WTC11 (cell line): ENCODE measurements at regions not wholly inside any gene's neighbourhood (a gene's known extent, or its start where the extent isn't known, plus 50 kb on each side); places are given as distances from the start of the nearest gene placed in this dataset.

Experiments used
- ATF3 ChIP-seq: sonication (generic); formaldehyde crosslinking; conservative IDR thresholded peaks from 2 replicates; pipeline ENCODE4 v1.8.1; 2022; ENCODE audit warnings: mild to moderate bottlenecking, missing genetic modification reagents
- CDX4 ChIP-seq: fragments of 250-450 bp; sonication (Bioruptor Pico); IDR thresholded peaks from 2 replicates; pipeline ENCODE4 v1.9.0; 2021; ENCODE audit warnings: moderate library complexity, mild to moderate bottlenecking, inconsistent platforms, borderline replicate concordance
- CTCF ChIP-seq: fragments of 200-600 bp; IDR thresholded peaks from 2 replicates; pipeline ENCODE4 v1.8.0; 2022; ENCODE audit warnings: antibody characterized with exemption
- JUN ChIP-seq: sonication (generic); formaldehyde crosslinking; IDR thresholded peaks from 2 replicates; pipeline ENCODE4 v1.8.0; 2023; ENCODE audit warnings: mild to moderate bottlenecking, missing genetic modification reagents
- USF1 ChIP-seq: sonication (generic); formaldehyde crosslinking; IDR thresholded peaks from 2 replicates; pipeline ENCODE4 v1.8.0; 2022; ENCODE audit warnings: mild to moderate bottlenecking, missing genetic modification reagents
- TF ChIP-seq, protein P1 (sequence below): sonication (generic); formaldehyde crosslinking; IDR thresholded peaks from 2 replicates; pipeline ENCODE4 v1.8.1; 2022; ENCODE audit warnings: mild to moderate bottlenecking, missing genetic modification reagents, moderate library complexity, borderline replicate concordance
- TF ChIP-seq, protein P2 (sequence below): sonication (generic); formaldehyde crosslinking; IDR thresholded peaks from 2 replicates; pipeline ENCODE4 v1.8.1; 2022; ENCODE audit warnings: missing genetic modification reagents, borderline replicate concordance
- TF ChIP-seq, protein P3 (sequence below): sonication (generic); formaldehyde crosslinking; IDR thresholded peaks from 2 replicates; pipeline ENCODE4 v1.8.0; 2022; ENCODE audit warnings: mild to moderate bottlenecking, missing genetic modification reagents

GRCh38 chr13:50415428-50415827 is 400.2 kb downstream of the KCNRG start:
- TF ChIP-seq JUN (no peak), CTCF (no peak), ATF3 (CRISPR knock-in tag) (no peak), USF1 (no peak), CDX4 (CRISPR knock-in tag) (no peak)
- TF ChIP-seq, protein P1, sequence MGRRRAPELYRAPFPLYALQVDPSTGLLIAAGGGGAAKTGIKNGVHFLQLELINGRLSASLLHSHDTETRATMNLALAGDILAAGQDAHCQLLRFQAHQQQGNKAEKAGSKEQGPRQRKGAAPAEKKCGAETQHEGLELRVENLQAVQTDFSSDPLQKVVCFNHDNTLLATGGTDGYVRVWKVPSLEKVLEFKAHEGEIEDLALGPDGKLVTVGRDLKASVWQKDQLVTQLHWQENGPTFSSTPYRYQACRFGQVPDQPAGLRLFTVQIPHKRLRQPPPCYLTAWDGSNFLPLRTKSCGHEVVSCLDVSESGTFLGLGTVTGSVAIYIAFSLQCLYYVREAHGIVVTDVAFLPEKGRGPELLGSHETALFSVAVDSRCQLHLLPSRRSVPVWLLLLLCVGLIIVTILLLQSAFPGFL (CRISPR knock-in tag): no peak
- TF ChIP-seq, protein P2, sequence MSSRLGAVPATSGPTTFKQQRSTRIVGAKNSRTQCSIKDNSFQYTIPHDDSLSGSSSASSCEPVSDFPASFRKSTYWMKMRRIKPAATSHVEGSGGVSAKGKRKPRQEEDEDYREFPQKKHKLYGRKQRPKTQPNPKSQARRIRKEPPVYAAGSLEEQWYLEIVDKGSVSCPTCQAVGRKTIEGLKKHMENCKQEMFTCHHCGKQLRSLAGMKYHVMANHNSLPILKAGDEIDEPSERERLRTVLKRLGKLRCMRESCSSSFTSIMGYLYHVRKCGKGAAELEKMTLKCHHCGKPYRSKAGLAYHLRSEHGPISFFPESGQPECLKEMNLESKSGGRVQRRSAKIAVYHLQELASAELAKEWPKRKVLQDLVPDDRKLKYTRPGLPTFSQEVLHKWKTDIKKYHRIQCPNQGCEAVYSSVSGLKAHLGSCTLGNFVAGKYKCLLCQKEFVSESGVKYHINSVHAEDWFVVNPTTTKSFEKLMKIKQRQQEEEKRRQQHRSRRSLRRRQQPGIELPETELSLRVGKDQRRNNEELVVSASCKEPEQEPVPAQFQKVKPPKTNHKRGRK (CRISPR knock-in tag): no peak
- TF ChIP-seq, protein P3, sequence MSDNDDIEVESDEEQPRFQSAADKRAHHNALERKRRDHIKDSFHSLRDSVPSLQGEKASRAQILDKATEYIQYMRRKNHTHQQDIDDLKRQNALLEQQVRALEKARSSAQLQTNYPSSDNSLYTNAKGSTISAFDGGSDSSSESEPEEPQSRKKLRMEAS: no peak
